HG02970 (cell line): ENCODE measurements at regions not wholly inside any gene's neighbourhood (a gene's known extent, or its start where the extent isn't known, plus 50 kb on each side); places are given as distances from the start of the nearest gene placed in this dataset.

Experiments
- ATAC-seq: cut with Tn5 transposase; IDR thresholded peaks from one replicate; pipeline ENCODE4 v1.9.1; 2021; ENCODE audit warnings: mild to moderate bottlenecking, moderate library complexity, moderate number of reproducible peaks; ENCODE audit not compliant: unreplicated experiment, low FRiP score

- no peak for ATAC-seq
Measured at GRCh38 chr18:54100920-54101470, 123.5 kb downstream of the MBD2 start.

DNA sequence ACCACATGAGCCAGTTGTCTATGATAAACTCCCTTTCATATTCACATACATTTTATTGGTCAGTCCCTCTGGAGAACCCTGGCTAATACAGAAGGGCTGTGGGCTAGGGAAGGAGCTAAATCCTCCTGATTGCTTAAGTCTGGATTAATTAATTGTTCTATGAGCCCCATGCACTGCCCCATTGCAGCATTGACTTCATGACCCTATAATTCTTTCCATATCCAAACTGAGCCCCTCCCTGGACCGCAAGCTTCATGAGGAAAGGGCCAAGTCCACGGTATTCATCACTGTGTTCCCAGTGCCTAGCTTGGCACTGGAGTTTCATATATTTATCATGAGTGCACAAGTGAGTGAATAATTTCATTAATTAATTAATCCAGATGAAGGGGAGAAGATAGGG, 124.0 kb downstream of the MBD2 start:
- ATAC-seq, result no peak

DNA sequence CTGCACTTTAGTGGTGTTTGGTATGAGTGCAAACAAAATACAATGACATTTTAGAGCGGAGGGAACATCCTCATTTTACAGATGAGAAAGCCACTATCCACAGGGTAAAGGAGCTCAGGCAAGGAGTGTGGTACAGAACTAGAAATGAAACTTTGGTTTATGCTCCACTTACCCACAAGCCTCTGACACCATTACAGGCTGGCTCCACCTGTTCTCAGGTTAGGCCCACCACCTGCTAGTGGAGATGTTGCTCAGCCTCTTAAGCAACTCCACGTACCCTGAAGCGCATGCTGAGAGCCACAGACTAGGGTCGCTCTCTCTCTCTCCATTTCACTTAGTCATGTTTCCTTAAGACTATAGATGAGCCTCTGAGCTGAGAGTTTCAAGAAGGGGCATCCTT, 130.0 kb downstream of the MBD2 start:
- ATAC-seq, result no peak

- ATAC-seq, result no peak
Measured at GRCh38 chr18:54090856-54091255, 133.6 kb downstream of the MBD2 start.

GRCh38 chr18:54089749-54090459, 134.6 kb downstream of the MBD2 start:
- no peak for ATAC-seq

DNA sequence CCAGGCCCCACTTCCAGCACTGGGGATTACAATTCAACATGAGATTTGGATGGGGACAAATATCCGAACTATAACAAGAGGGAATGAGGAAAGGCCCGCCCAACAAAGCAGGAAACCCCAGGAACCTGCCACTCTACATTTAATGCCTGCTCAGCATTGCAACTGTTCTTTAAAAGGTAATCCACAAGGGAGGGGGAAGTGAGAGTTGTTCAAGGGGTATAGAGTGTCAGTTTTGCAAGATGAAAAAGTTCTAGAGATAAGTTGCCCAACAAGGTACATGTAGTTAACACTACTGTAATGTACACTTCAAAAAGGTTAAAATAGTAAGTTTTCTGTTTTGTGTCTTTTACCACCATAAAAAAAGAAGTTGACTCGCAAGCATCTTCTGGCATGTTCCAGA, 137.6 kb downstream of the MBD2 start:
- ATAC-seq, result no peak

- ATAC-seq, result no peak
Measured at GRCh38 chr18:54086046-54086802, 138.2 kb downstream of the MBD2 start.

DNA sequence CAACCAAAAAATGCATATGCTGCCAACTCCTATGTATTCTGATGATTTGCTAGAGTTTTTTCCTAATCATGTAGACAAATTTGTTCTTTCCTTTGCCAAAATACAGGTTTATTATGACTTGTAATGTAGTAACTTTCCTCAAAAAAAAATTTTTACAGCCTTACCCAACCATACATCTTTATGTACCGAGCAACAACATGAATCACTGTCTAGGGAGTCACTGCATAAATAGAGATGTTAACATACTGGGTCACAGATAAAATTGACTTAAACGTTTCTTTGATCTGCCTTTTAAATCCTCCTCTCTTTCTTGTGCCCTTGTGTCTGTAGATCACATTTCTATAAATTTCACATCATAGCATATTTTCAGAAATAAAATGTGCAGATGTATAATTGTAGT, 143.6 kb downstream of the MBD2 start:
- no peak for ATAC-seq

- ATAC-seq, result no peak
Measured at GRCh38 chr18:54076166-54076565, 148.3 kb downstream of the MBD2 start.

DNA sequence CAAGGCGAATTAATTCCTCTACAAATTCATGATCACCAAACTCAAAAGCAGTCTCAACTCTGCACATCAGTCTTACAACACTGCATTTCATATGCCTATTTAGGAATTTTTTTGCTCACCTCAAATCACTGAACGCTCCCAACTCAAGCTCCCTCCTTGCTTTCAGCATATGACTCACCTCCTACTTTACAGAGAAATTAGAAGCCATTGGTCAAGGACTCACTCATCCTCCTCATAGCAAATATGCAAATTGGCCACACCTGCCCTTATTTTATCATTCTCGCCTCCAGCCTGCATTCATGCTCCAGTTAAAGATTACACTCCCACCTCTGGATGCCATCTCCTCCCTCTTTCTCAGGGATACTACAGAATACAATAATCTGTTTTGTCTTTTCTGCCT, 148.8 kb downstream of the MBD2 start:
- ATAC-seq, result no peak

GRCh38 chr18:54069729-54070128, 154.7 kb downstream of the MBD2 start:
- no peak for ATAC-seq

- no peak for ATAC-seq
Measured at GRCh38 chr18:54060343-54061005, 164.0 kb downstream of the MBD2 start.

- no peak for ATAC-seq
Measured at GRCh38 chr18:54052732-54053429, 171.6 kb downstream of the MBD2 start.

DNA sequence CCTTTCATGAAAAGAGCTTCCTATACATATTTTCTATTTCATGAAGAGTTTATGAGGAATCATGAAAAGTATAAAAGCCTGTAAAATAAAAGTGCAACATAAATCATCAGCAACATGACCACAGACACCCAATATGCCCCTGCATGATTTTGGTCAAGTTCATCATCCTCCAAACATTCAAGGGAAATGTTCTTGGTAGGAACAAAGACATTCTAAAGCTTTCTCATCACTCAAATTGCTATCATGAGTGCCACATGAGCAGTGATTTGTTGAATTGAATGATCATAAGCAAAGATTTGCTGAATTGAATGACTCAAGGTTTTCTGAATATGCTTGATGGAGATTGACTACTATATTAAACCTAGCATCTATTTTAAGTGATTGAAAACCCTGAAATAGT, 172.2 kb downstream of the MBD2 start:
- ATAC-seq, result no peak

DNA sequence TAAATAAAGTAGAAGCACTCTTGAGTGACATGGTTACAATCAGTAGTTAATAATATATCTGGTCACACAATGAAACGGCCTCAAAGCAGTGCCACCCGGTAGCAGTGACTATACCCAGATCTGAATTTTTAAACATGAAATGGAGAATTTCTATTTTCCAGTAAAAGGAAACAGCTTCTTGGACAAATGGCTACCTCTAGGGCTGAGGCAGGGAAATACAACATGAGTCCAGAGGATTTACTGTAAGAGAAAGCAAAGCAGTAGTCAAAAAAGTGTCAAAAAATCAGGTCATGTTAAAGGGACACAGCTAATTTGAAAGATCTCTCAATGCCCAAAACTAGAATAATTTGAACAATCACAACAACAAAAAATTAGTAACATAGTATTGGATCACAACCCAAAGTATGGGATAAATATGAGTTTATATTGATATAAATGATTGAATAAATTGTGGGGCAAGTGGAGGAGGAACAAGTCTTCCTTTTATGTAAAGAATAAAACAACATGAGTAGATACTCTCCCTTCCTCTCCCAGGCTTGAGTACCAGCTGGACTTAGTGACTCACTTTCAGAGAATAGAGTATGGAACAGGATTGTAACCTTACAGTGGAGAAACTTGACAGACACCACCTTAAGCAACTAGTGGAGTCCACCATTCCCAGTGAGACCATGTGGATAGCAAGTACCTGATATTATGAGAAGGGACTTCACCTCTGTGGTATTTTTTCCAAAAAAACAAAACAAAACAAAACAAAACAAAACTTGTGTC, 180.8 kb downstream of the MBD2 start:
- ATAC-seq, result no peak

- no peak for ATAC-seq
Measured at GRCh38 chr18:54035927-54036326, 188.5 kb downstream of the MBD2 start.

- ATAC-seq, result no peak
Measured at GRCh38 chr18:54033052-54033451, 191.4 kb downstream of the MBD2 start.

DNA sequence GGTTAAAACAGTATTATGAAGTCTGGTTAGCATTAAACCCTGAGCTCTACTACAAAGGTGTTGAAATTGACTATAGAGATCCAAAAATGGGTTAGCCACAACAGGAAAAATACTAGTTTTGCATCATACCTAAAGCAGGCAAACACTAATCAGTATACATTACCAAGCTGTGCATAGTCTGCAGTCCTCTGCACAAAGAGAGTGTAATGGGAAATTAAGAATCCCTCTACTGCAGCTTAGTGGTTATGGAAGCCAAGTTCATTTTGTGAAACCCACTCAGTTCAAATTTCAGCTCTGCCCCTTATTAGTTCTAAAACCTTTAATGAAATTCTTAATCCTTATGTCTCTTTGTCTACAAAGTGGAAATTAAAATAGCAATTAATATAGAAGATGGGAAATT, 192.1 kb downstream of the MBD2 start:
- ATAC-seq, result no peak

DNA sequence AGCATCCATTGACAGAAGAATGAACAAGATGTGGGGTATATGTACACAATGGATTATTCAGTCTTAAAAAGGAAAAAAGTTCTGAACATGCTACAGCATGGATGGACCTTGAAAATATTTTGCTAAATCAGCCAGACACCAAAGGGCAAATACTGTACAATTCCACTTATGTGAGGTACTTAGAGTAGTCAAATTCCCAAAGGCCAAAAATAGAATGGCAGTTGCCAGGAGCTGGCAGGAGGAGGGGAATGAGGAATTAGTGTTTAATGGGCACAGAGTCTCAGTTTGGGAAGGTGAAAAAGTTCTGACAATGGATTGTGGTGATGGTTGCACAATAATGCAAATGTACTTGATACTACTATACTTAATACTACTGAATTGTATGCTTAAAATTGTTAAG, 193.2 kb downstream of the MBD2 start:
- ATAC-seq, result no peak

GRCh38 chr18:54030434-54030833, 194.0 kb downstream of the MBD2 start:
- ATAC-seq, result no peak
